ENCODE measurements at regions not wholly inside any gene's neighbourhood (a gene's known extent, or its start where the extent isn't known, plus 50 kb on each side); places are given as distances from the start of the nearest gene placed in this dataset.

DNA sequence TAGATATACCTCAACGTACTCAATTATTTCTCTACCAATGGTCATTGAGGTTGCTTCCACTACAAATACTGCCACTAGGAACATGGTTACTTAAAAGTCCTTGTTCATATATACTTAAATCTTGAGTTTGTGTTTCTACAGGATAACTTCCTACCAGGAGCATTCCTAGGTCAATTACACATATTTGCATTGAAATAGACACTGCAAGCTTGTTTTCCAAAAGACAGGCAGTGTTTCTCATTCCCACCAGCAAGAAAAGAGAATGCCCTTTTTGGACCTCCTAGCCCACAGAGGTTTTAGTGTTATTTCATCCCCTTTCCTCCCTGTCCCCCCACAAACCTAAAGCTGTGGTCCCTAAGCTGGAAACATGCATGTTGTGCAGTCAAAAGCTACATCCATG, 177.3 kb downstream of the ID4 start:
- TF ChIP-seq, protein P1, sequence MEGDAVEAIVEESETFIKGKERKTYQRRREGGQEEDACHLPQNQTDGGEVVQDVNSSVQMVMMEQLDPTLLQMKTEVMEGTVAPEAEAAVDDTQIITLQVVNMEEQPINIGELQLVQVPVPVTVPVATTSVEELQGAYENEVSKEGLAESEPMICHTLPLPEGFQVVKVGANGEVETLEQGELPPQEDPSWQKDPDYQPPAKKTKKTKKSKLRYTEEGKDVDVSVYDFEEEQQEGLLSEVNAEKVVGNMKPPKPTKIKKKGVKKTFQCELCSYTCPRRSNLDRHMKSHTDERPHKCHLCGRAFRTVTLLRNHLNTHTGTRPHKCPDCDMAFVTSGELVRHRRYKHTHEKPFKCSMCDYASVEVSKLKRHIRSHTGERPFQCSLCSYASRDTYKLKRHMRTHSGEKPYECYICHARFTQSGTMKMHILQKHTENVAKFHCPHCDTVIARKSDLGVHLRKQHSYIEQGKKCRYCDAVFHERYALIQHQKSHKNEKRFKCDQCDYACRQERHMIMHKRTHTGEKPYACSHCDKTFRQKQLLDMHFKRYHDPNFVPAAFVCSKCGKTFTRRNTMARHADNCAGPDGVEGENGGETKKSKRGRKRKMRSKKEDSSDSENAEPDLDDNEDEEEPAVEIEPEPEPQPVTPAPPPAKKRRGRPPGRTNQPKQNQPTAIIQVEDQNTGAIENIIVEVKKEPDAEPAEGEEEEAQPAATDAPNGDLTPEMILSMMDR (IDR thresholded peaks at IDR 0.05; ENCODE audit: insufficient read depth, low read length, poor library complexity, severe bottlenecking): no peak
- TF ChIP-seq EZH2phosphoT487 (conservative IDR thresholded peaks at IDR 0.05; ENCODE audit: low read length): no peak
